Dedifferentiated amniotic fluid mesenchymal stem cell (primary cell): ENCODE measurements at regions not wholly inside any gene's neighbourhood (a gene's known extent, or its start where the extent isn't known, plus 50 kb on each side); places are given as distances from the start of the nearest gene placed in this dataset.

ENCODE experiments used
- DNase-seq: peaks from one replicate; pipeline ENCODE4 v3.0.0-alpha.2; 2016; ENCODE audit errors: extremely low spot score

DNA sequence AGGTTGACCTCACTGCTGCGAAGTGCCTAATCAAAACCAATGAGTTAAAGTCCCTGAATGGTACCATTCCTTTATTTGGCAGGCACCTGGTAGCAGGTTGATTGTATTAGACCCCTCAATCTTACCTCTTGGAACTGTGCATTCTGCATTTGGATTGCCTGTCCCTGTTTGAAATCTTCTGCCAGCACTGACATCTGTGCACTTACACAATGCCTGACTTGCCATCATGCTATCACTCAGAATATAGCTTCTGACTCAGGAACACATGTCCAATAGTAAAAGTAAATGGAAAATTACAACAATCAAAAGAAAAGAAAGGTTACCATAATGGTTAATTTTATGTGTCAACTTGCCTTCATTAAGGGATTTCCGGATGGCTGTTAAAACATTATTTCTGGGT is 366.0 kb upstream of the PDGFD start:
- no peak for DNase-seq

GRCh38 chr11:104529213-104529612 is 365.3 kb upstream of the PDGFD start:
- no peak for DNase-seq

DNA sequence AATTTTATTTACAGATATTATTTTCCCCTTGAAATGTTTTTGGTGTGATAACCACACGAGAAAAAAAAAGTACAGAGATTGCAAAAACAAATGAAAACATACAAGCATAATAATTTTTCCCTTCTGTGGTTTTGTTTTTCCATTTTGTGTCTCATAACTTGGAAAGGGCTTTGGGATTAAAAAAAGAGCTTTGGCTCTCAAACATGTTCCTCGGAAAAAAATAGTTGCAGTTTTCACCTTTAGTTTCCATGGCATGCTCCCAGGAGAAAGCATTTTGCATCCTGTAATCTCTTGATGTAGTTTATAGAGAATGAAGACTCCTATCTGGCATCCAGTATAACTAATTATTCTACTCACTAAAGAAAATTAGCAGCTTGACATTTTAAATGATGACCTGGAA is 362.1 kb upstream of the PDGFD start:
- no peak for DNase-seq

GRCh38 chr11:104525416-104525815 is 361.5 kb upstream of the PDGFD start:
- DNase-seq = no peak

- no peak for DNase-seq
Measured at GRCh38 chr11:104524254-104524653, 360.3 kb upstream of the PDGFD start.

- DNase-seq = no peak
Measured at GRCh38 chr11:104523611-104524010, 359.7 kb upstream of the PDGFD start.

GRCh38 chr11:104522650-104523049 is 358.7 kb upstream of the PDGFD start:
- DNase-seq = no peak

DNA sequence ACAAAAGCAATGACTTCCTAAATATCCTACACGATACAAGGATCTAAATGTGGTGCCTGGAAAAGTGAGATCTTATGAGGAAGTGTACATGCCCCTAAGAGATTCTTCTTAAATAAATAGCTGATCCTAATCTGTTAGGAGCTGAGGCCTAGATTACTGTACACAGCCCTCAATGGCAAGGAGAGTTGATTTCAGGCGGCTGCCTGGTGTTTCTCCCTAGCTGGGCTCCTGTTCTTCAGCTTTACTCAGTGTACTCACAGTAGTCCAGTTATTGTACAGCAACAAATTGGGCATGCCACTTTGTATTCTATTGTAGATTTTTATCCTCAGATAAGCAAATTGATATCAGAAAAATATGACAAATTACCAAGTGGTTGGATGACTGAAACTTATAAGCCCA is 358.2 kb upstream of the PDGFD start:
- DNase-seq = no peak

DNA sequence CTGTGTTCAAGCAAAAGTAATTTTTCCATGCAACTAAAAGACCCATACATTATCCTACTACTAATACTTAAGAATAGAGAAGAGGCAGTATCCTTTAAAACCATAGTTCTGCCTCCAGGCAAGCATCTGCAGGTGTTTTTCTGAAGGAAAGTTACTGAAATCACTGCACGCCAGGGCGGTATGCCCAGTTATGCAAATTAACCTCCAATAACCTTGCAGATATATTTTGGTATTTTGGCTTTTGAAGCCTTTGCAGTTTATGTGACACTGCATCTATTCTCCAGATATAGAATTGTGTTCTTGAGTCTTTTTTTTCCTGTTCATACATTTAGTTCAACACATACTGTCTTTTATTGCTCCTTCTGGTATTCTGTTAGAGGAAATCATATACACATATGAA is 346.2 kb upstream of the PDGFD start:
- DNase-seq = no peak

DNA sequence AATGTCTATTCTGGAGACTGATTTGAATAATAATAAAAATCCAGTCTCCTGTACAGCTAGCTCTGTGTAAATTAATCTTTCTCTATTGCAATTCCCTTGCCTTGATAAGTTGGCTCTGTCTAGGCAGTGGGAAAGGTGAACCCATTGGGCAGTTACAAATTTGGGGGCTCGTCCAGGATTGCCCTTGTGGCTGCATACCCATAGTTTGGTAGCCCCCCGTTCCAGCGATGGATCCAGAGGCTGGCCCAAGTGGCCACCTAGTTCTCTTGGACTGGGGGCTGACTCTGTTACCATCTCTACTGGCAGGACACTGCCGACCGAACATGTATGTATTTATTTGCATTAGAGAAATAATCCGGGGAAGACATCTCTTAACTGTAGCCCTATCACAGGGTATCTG is 326.2 kb upstream of the PDGFD start:
- no peak for DNase-seq

GRCh38 chr11:104488561-104488960 is 324.6 kb upstream of the PDGFD start:
- no peak for DNase-seq

GRCh38 chr11:104487046-104487806 is 323.3 kb upstream of the PDGFD start:
- no peak for DNase-seq

DNA sequence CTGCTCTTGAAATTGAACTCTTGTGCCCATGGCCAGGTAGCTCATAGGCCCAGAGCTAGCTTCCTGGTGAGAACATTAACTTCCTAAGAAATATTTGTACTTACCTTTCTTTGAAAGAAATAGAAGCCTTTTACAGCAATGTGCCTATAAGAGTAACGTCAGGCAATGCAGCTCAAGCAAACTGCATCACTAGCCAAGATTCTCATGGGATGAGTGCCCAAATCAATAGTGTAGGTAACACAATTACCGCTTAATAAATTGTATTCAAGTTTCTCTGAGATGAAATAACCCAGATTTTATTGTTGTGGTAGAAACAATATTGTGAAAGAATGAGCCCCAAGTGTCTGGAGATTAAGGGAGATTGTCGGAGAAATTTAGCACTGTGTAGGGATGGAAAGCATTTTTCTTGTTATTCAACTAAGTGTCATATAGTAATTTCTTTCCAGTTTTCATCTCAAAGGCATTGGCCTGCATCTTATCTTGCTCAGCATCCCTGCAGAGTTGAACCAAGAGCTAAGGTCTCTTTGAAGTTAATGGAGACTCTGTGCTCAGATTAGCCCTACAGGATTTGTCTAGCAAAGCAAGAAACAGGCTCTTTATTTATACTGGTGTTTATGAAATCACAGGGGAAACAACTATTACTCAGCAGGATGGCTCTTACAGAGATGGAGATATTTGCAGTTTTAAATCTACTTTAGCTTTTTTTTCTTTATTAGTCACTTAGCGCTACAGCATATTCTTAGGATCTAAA is 321.0 kb upstream of the PDGFD start:
- no peak for DNase-seq

- DNase-seq = no peak
Measured at GRCh38 chr11:104476898-104477297, 313.0 kb upstream of the PDGFD start.

DNA sequence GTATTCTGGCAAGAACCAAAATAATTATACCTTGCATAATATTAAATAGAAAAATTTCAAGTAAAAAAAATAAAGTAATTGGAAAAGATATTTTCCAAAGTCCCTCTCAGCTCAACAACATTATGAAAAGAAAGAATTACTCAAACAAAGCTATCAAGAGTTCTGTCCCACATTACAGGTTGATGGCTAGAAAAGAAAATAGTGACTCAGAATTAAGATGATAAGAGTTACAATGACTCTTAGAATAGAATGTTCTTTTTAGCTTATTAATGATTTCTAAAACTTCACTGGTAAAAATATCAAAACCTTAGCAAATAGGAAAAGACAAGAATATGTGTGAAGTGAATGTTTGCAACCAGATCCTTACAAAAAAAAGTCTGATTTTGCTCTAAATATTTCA is 312.5 kb upstream of the PDGFD start:
- DNase-seq = no peak

DNA sequence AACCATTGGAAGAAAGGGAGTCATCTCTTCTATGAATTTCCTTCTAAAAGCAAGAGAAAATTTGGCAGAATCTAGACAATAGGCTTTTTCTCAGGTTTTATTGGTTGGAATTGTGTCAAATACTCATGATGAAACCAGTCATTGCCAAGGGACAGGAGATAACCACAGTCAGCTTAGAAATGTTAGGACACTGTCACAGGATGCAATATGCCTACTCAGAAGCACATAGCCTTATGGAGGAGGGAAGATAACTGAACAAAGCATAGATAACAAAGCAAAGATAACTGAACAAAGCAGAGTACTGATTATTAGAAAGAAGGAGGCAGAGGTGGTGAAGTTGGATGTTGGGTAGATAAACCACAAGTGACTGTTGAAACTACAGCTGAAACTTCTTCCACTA is 303.5 kb upstream of the PDGFD start:
- no peak for DNase-seq

- DNase-seq = no peak
Measured at GRCh38 chr11:104465321-104465720, 301.4 kb upstream of the PDGFD start.

GRCh38 chr11:104464691-104465090 is 300.7 kb upstream of the PDGFD start:
- DNase-seq = no peak

DNA sequence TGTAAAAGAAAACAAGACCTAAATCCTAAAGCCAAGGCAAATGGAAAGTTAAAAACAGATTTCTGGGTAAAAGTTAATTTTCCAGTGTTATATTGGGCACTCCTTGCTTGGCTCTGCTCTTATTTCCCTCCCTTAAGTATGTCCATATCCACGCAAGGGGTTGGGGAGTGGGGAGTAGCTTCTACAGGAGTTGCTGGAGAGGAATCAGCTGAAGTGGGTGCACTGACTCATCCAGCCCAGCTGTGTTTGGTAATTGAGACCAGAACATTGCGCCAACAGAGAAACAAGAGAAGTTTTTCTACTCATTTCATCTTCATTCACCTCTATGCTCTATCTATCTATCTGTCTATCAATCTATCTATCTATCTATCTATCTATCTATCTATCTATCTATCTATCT is 298.4 kb upstream of the PDGFD start:
- DNase-seq = peak; percentile 38

GRCh38 chr11:104451197-104451893 is 287.4 kb upstream of the PDGFD start:
- DNase-seq = no peak

DNA sequence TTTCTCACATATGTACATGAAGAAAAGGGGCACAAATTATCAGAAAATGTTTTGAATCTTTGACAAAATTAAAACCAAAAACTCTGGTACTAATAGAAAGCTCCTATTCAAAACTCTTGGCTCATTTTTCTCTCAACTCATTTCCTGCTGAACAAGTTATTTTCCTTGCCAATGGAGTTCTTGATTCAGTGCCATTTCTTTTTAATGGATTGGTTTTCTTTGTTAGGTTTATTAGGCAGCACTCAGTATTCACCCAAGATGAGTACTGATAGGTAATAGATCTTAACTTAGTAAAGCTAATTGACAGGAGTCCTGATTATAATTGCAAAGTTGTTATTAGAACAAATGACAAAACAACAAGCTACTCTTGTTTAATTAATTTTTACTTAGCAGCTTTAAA is 279.4 kb upstream of the PDGFD start:
- no peak for DNase-seq

DNA sequence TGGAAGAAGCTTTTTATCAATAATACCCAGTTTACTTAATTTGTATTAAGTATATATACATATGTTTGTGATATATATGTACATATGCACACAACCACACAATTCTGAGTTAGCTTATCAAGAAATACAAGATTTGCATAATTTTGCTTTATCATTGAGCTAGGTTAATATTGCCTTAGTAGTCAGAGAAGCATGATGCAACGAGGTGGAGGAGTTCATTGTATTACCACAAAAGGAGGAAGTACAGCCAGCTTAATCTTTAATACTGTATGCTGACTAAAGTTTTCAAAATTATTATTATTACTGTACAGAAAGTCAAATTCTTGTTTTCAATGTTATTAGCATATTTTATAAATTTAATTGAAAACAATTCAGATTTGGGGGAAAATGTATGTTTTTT is 278.4 kb upstream of the PDGFD start:
- DNase-seq = no peak

GRCh38 chr11:104435494-104435893 is 271.5 kb upstream of the PDGFD start:
- DNase-seq = no peak
